Transverse colon (tissue), 4 donors: ENCODE measurements at regions not wholly inside any gene's neighbourhood (a gene's known extent, or its start where the extent isn't known, plus 50 kb on each side); places are given as distances from the start of the nearest gene placed in this dataset.

Experiments
- DNase-seq: peaks from one replicate; pipeline ENCODE4 v3.0.0-alpha.2; 2019
- H3K27ac ChIP-seq, 4 donors: fragments of 200-600 bp; sonication (generic); 2 replicates each; pipeline ENCODE4 v1.5.1; 2016 to 2018; ENCODE audit warnings: inconsistent platforms in 4 of 4
- H3K27me3 ChIP-seq: fragments of 200-600 bp; sonication (generic); 2 replicates; pipeline ENCODE4 v1.5.1; 2017; ENCODE audit warnings: inconsistent platforms
- H3K36me3 ChIP-seq, 4 donors: fragments of 200-600 bp; sonication (generic); 2 replicates each; pipeline ENCODE4 v1.5.1; 2017 to 2019; ENCODE audit warnings: inconsistent platforms in 4 of 4
- H3K4me1 ChIP-seq, 4 donors: fragments of 200-600 bp; sonication (generic); 2 replicates each; pipeline ENCODE4 v1.5.1; 2017 to 2020; ENCODE audit warnings: inconsistent platforms in 4 of 4
- H3K4me3 ChIP-seq, 4 donors: fragments of 200-600 bp; sonication (generic); 1 replicate in 1 of 4; 2 replicates in 3 of 4; pipeline versions ENCODE4 v1.5.1 to v1.6.1; 2017 to 2019; ENCODE audit warnings: inconsistent platforms in 4 of 4
- H3K9me3 ChIP-seq, 2 donors: fragments of 200-600 bp; sonication (generic); 2 replicates each; pipeline ENCODE4 v1.5.1; 2017 to 2019; ENCODE audit warnings: inconsistent platforms in 2 of 2
- EP300 ChIP-seq: sonication (generic); formaldehyde crosslinking; IDR thresholded peaks from one replicate; pipeline ENCODE4 v1.6.1; 2017; ENCODE audit warnings: antibody characterized with exemption, low read depth
- POLR2A ChIP-seq: fragments of 450-650 bp; IDR thresholded peaks from one replicate; pipeline ENCODE4 v1.6.1; 2016; ENCODE audit warnings: antibody characterized with exemption, mild to moderate bottlenecking, moderate library complexity
- POLR2AphosphoS5 ChIP-seq, 3 donors: sonication (generic); formaldehyde crosslinking; IDR thresholded peaks; one replicate each; pipeline ENCODE4 v1.6.1; 2016; ENCODE audit warnings: antibody characterized with exemption in 3 of 3
- WGBS, 2 donors: methylation state at CpG; one replicate each; pipeline ENCODE4 v1.1.5; 2018; ENCODE audit warnings: low coverage in 1 of 2; 5-methylcytosine and 5-hydroxymethylcytosine counted together
- in situ Hi-C, 4 donors: fragments of 200-750 bp; cut with MboI; loops; one replicate each; pipeline versions ENCODE4 v1.15.0 to v1.15.1; 2017; ENCODE audit warnings: low sequenced_read_pairs in 3 of 4, low pct_ligation_motif_present in 1 of 4, low pct_unique_long_range_greater_than_20kb in 1 of 4
- intact Hi-C: fragments of 100-400 bp; cut with DNase I; formaldehyde crosslinking; loops from one replicate; pipeline ENCODE4 v1.15.1; 2023; ENCODE audit warnings: low total_unique reads
- TF ChIP-seq, protein P1 (sequence below), 5 experiments: fragments of 200-600 bp in 3 of 5; fragments of 450-650 bp in 2 of 5; sonication (generic) in 3 of 5; IDR thresholded peaks; 1 replicate in 2 of 5; 2 replicates in 3 of 5; pipeline ENCODE4 v1.5.1; 2016 to 2017; ENCODE audit warnings: antibody characterized with exemption in 5 of 5, inconsistent platforms in 3 of 5, mild to moderate bottlenecking in 2 of 5, moderate library complexity in 1 of 5

GRCh38 chr22:47445716-47446290 lies 683.4 kb downstream of the TBC1D22A start:
- H3K4me1 ChIP-seq = no peaks in the 10 kb centered on the region
- intact Hi-C loops (no loop called here), in situ Hi-C loops (no loop called here)
- 40 to 76% methylated on average over 1 to 10 of the region's 10 CpGs for WGBS, 2 donors
- no peaks in the 10 kb centered on the region for H3K9me3 ChIP-seq
- no peak overlapping the region for H3K27ac ChIP-seq
- H3K4me3 ChIP-seq = no peak overlapping the region
- DNase-seq = no peak
- TF ChIP-seq EP300 (no peak), POLR2A (no peak)
- TF ChIP-seq, protein P1, sequence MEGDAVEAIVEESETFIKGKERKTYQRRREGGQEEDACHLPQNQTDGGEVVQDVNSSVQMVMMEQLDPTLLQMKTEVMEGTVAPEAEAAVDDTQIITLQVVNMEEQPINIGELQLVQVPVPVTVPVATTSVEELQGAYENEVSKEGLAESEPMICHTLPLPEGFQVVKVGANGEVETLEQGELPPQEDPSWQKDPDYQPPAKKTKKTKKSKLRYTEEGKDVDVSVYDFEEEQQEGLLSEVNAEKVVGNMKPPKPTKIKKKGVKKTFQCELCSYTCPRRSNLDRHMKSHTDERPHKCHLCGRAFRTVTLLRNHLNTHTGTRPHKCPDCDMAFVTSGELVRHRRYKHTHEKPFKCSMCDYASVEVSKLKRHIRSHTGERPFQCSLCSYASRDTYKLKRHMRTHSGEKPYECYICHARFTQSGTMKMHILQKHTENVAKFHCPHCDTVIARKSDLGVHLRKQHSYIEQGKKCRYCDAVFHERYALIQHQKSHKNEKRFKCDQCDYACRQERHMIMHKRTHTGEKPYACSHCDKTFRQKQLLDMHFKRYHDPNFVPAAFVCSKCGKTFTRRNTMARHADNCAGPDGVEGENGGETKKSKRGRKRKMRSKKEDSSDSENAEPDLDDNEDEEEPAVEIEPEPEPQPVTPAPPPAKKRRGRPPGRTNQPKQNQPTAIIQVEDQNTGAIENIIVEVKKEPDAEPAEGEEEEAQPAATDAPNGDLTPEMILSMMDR (IDR thresholded peaks at IDR 0.05) = no peak
- H3K36me3 ChIP-seq = no peaks in the 10 kb centered on the region
- H3K27me3 ChIP-seq = no peaks in the 10 kb centered on the region

DNA sequence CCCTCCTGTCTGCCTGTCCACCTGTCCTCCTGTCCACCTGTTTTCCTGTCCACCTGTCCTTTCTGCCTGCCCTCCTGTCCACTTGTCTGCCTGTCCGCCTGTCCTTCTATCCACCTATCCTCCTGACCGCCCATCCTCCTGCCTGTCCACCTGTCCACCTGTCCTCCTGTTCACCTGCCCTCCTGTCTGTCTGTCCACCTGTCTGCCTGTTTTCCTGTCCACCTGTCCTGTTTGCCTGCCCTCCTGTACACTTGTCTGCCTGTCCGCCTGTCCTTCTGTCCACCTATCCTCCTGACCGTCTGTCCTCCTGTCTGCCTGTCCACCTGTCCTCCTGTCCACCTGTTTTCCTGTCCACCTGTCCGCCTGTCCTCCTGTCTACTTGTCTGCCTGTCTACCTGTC lies 682.8 kb downstream of the TBC1D22A start:
- no peak for DNase-seq
- no peaks in the 10 kb centered on the region for H3K4me1 ChIP-seq
- intact Hi-C loops (no loop called here), in situ Hi-C loops (no loop called here)
- no peaks in the 10 kb centered on the region for H3K36me3 ChIP-seq
- H3K9me3 ChIP-seq = no peaks in the 10 kb centered on the region
- no peak overlapping the region for H3K27ac ChIP-seq
- WGBS, 2 donors = 83 to 92% methylated on average over 4 to 5 of the region's 5 CpGs
- H3K27me3 ChIP-seq = no peaks in the 10 kb centered on the region
- no peak overlapping the region for H3K4me3 ChIP-seq
- TF ChIP-seq POLR2A = no peak
- TF ChIP-seq, protein P1 (IDR thresholded peaks at IDR 0.05) = no peak
- no peak for TF ChIP-seq POLR2AphosphoS5 (IDR thresholded peaks at IDR 0.05)
- TF ChIP-seq EP300 = no peak

DNA sequence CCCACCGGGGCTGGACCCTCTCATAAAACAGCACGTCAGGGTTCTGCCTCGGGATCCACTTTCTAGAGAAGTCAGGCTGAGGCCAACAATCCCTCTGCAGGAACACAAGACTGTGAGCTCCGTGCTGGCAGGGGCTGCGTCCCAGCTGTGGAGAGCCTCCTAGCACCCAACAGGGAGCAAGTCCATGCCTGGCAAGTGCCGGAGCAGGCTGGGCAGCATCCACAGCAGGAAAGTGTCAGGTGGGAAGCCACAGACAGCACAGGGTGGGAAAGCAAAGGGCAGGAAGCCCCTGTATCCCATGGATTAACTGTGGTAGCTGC lies 682.3 kb downstream of the TBC1D22A start:
- in situ Hi-C loops = no loop called here
- DNase-seq = no peak

GRCh38 chr22:47443836-47444745 lies 681.6 kb downstream of the TBC1D22A start:
- H3K27ac ChIP-seq = no peak overlapping the region
- in situ Hi-C loops (no loop called here), intact Hi-C loops (no loop called here)
- WGBS, 2 donors = 71 to 75% methylated on average over 5 to 16 of the region's 16 CpGs
- no peaks in the 10 kb centered on the region for H3K36me3 ChIP-seq
- no peak for DNase-seq
- no peaks in the 10 kb centered on the region for H3K9me3 ChIP-seq
- TF ChIP-seq POLR2AphosphoS5 (IDR thresholded peaks at IDR 0.05) = no peak
- TF ChIP-seq, protein P1 (IDR thresholded peaks at IDR 0.05) = no peak
- TF ChIP-seq EP300 = no peak
- TF ChIP-seq POLR2A = no peak
- no peak overlapping the region for H3K4me3 ChIP-seq
- no peaks in the 10 kb centered on the region for H3K4me1 ChIP-seq
- no peaks in the 10 kb centered on the region for H3K27me3 ChIP-seq

More for the DNA sequence above, 682.3 kb downstream of the TBC1D22A start:
- Histone ChIP-seq H3K4me3 (no peak overlapping the region), H3K4me1 (no peaks in the 10 kb centered on the region), H3K9me3 (no peaks in the 10 kb centered on the region), H3K27ac (no peak overlapping the region), H3K27me3 (no peaks in the 10 kb centered on the region), H3K36me3 (no peaks in the 10 kb centered on the region)
- TF ChIP-seq, protein P1 (IDR thresholded peaks at IDR 0.05) = no peak
- TF ChIP-seq POLR2AphosphoS5 (IDR thresholded peaks at IDR 0.05) (no peak), EP300 (no peak), POLR2A (no peak)
- WGBS, 2 donors = 81% methylated on average over 6 of the region's 6 CpGs; no CpG with 5 or more reads in 1 of the 2 donors
- intact Hi-C loops = no loop called here
